Keratinocyte (primary cell): ENCODE measurements at regions not wholly inside any gene's neighbourhood (a gene's known extent, or its start where the extent isn't known, plus 50 kb on each side); places are given as distances from the start of the nearest gene placed in this dataset.

Experiments
- DNase-seq: peaks from one replicate; pipeline ENCODE4 v3.0.0-alpha.2; 2011; ENCODE audit warnings: low read depth, missing footprints, low spot score
- FAIRE-seq: peaks from 2 replicates; lab custom pipeline; 2011; peaks lifted over from hg19 to GRCh38; lab: Jason Lieb, UNC
- H2AFZ ChIP-seq: 2 replicates; pipeline ENCODE4 v1.6.0; 2012; ENCODE audit warnings: low read length, control low read depth, inconsistent platforms; ENCODE audit not compliant: control insufficient read depth
- H3K27ac ChIP-seq: 2 replicates; pipeline ENCODE4 v1.5.1; 2011; ENCODE audit warnings: low read length; ENCODE audit not compliant: control insufficient read depth, insufficient read depth
- H3K27me3 ChIP-seq: 3 replicates; pipeline ENCODE4 v1.6.0; 2011; ENCODE audit warnings: low read length; ENCODE audit not compliant: control insufficient read depth, insufficient read depth; ENCODE audit errors: extremely low read depth
- H3K36me3 ChIP-seq, 2 experiments: 2 replicates in 1 of 2; 3 replicates in 1 of 2; pipeline ENCODE4 v1.5.1; 2011; ENCODE audit warnings: low read length in 2 of 2, mild to moderate bottlenecking in 1 of 2; ENCODE audit not compliant: control insufficient read depth in 2 of 2, insufficient read depth in 2 of 2; ENCODE audit errors: extremely low read depth in 1 of 2
- H3K4me1 ChIP-seq: 3 replicates; pipeline ENCODE4 v1.5.1; 2011; ENCODE audit warnings: low read length; ENCODE audit not compliant: control insufficient read depth, insufficient read depth; ENCODE audit errors: extremely low read depth
- H3K4me2 ChIP-seq: 3 replicates; pipeline ENCODE4 v1.6.0; 2011; ENCODE audit warnings: low read depth, low read length; ENCODE audit not compliant: control insufficient read depth, insufficient read depth; ENCODE audit errors: extremely low read depth
- H3K4me3 ChIP-seq, 3 experiments: fragments of 200-600 bp in 1 of 3; sonication (generic) in 1 of 3; 2 replicates in 2 of 3; 3 replicates in 1 of 3; pipeline ENCODE4 v1.5.1; 2011 to 2016; ENCODE audit warnings: low read length in 3 of 3, mild to moderate bottlenecking in 3 of 3, control low read depth in 2 of 3, inconsistent platforms in 1 of 3, low read depth in 1 of 3, mixed read lengths in 1 of 3, mixed run types in 1 of 3, moderate library complexity in 1 of 3; ENCODE audit not compliant: control insufficient read depth in 2 of 3, insufficient read depth in 2 of 3; ENCODE audit errors: extremely low read depth in 1 of 3
- H3K79me2 ChIP-seq: 2 replicates; pipeline ENCODE4 v1.6.0; 2012; ENCODE audit warnings: low read length; ENCODE audit not compliant: control insufficient read depth, insufficient read depth
- H3K9ac ChIP-seq: 3 replicates; pipeline ENCODE4 v1.6.0; 2011; ENCODE audit warnings: low read length; ENCODE audit not compliant: control insufficient read depth, insufficient read depth; ENCODE audit errors: extremely low read depth
- H3K9me1 ChIP-seq: 3 replicates; pipeline ENCODE4 v1.6.0; 2011; ENCODE audit warnings: low read length; ENCODE audit not compliant: control insufficient read depth, insufficient read depth; ENCODE audit errors: extremely low read depth
- H3K9me3 ChIP-seq: 2 replicates; pipeline ENCODE4 v1.5.1; 2012; ENCODE audit warnings: low read depth, low read length; ENCODE audit not compliant: control insufficient read depth
- H4K20me1 ChIP-seq: 3 replicates; pipeline ENCODE4 v1.6.0; 2011; ENCODE audit warnings: low read length; ENCODE audit not compliant: control insufficient read depth, insufficient read depth; ENCODE audit errors: extremely low read depth
- CTCF ChIP-seq, 3 experiments: IDR thresholded peaks in 1 of 3; conservative IDR thresholded peaks in 1 of 3; optimal IDR thresholded peaks in 1 of 3; 2 replicates in 2 of 3; 3 replicates in 1 of 3; pipeline versions ENCODE3 to v1.5.1; 2011; ENCODE audit warnings: low read length in 3 of 3, mild to moderate bottlenecking in 3 of 3, moderate library complexity in 2 of 3, control low read depth in 1 of 3, inconsistent platforms in 1 of 3; ENCODE audit not compliant: insufficient read depth in 2 of 3; ENCODE audit errors: extremely low read depth in 1 of 3
- EZH2 ChIP-seq: IDR thresholded peaks from one replicate; pipeline ENCODE4 v1.6.1; 2012; ENCODE audit warnings: inconsistent platforms, mild to moderate bottlenecking, low read length, moderate library complexity
- dilution Hi-C: fragments of 300-500 bp; cut with MboI; formaldehyde crosslinking; loops from one replicate; pipeline ENCODE4 v1.7.0; 2020; ENCODE audit warnings: low sequenced_read_pairs; ENCODE audit not compliant: extremely low pct_ligation_motif_present

- H3K4me3 ChIP-seq = no peak overlapping the region
- no peak overlapping the region for H3K4me2 ChIP-seq
- no peaks in the 10 kb centered on the region for H3K9me3 ChIP-seq
- H2AFZ ChIP-seq = no peak overlapping the region
- no peaks in the 10 kb centered on the region for H3K79me2 ChIP-seq
- FAIRE-seq (no peak), DNase-seq (no peak)
- TF ChIP-seq EZH2 (no peak), CTCF (optimal IDR thresholded peaks at IDR 0.05 in 1 of 3, IDR thresholded peaks at IDR 0.05 in 1 of 3, conservative IDR thresholded peaks at IDR 0.05 in 1 of 3; ENCODE audit: extremely low read depth in 1 of 3, insufficient read depth in 2 of 3, low read length in 3 of 3) (no peak)
- peaks cover 13% of the 10 kb centered on the region for H3K4me1 ChIP-seq
- H3K9ac ChIP-seq = no peak overlapping the region
- no peaks in the 10 kb centered on the region for H4K20me1 ChIP-seq
- no peaks in the 10 kb centered on the region for H3K36me3 ChIP-seq
- H3K9me1 ChIP-seq = no peaks in the 10 kb centered on the region
- dilution Hi-C loops = no loop called here
- H3K27me3 ChIP-seq = peaks cover 4% of the 10 kb centered on the region
- no peak overlapping the region for H3K27ac ChIP-seq
Observed at GRCh38 chr10:6916601-6917000, 336.5 kb upstream of the PRKCQ start.

DNA sequence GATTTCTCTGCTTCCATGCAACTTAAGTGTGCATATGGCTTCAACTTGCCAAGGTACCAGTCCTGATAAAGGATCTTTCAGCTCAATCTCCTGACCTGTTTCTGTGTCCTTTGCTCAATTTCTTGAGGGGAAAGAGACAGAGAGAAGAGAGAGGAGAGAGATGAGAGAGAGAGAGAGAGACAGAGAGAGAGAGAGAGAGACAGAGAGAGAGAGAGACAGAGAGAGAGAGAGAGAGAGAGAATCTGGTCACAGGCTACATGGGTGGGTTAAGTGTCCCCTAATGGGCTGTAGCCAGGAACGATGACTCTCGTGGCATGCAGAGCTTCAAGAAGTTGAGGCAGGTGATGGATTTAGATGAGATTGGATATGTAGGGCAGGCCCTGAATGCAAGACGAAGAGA, 335.2 kb upstream of the PRKCQ start:
- Histone ChIP-seq H3K79me2 (no peaks in the 10 kb centered on the region), H3K27me3 (peaks cover 4% of the 10 kb centered on the region), H3K4me3 (no peak overlapping the region), H3K9ac (no peak overlapping the region), H3K27ac (no peak overlapping the region), H3K36me3 (no peaks in the 10 kb centered on the region), H3K4me2 (no peak overlapping the region), H2AFZ (no peak overlapping the region), H3K4me1 (peaks cover 13% of the 10 kb centered on the region), H3K9me3 (no peaks in the 10 kb centered on the region), H4K20me1 (no peaks in the 10 kb centered on the region), H3K9me1 (no peaks in the 10 kb centered on the region)
- dilution Hi-C loops = no loop called here
- no peak for TF ChIP-seq CTCF (optimal IDR thresholded peaks at IDR 0.05 in 1 of 3, IDR thresholded peaks at IDR 0.05 in 1 of 3, conservative IDR thresholded peaks at IDR 0.05 in 1 of 3; ENCODE audit: extremely low read depth in 1 of 3, insufficient read depth in 2 of 3, low read length in 3 of 3)
- TF ChIP-seq EZH2 = no peak
- FAIRE-seq (no peak), DNase-seq (no peak)
